Endothelial cell (in vitro differentiated cells): ENCODE measurements at regions not wholly inside any gene's neighbourhood (a gene's known extent, or its start where the extent isn't known, plus 50 kb on each side); places are given as distances from the start of the nearest gene placed in this dataset.
"Not testable (repeated sequence)": the region's sequence is repeated elsewhere in the genome, so short reads cannot be mapped to it uniquely, and the experiment has no call there.

ENCODE experiments used
- DNase-seq: peaks from one replicate; pipeline ENCODE4 v3.0.0; 2021; ENCODE audit warnings: low spot score
- H3K27ac Mint-ChIP-seq: one replicate; pipeline ENCODE4 v1.8.0; 2021; ENCODE audit warnings: mixed read lengths, inconsistent platforms; ENCODE audit not compliant: unreplicated experiment
- H3K27me3 Mint-ChIP-seq: one replicate; pipeline ENCODE4 v1.8.0; 2021; ENCODE audit warnings: mild to moderate bottlenecking, moderate library complexity, mixed read lengths, inconsistent platforms; ENCODE audit not compliant: unreplicated experiment
- H3K36me3 Mint-ChIP-seq: one replicate; pipeline ENCODE4 v1.8.0; 2021; ENCODE audit warnings: mild to moderate bottlenecking, low read depth, mixed read lengths, inconsistent platforms; ENCODE audit not compliant: unreplicated experiment
- H3K4me1 Mint-ChIP-seq: one replicate; pipeline ENCODE4 v1.8.0; 2021; ENCODE audit warnings: mild to moderate bottlenecking, mixed read lengths, inconsistent platforms; ENCODE audit not compliant: unreplicated experiment
- H3K4me3 Mint-ChIP-seq: one replicate; pipeline ENCODE4 v1.8.0; 2021; ENCODE audit warnings: mild to moderate bottlenecking, mixed read lengths, inconsistent platforms; ENCODE audit not compliant: unreplicated experiment
- H3K9me3 Mint-ChIP-seq: one replicate; pipeline ENCODE4 v1.8.0; 2021; ENCODE audit warnings: mixed read lengths, inconsistent platforms; ENCODE audit not compliant: unreplicated experiment
- TF ChIP-seq, protein P1 (sequence below): fragments of 200-600 bp; sonication (generic); IDR thresholded peaks from one replicate; pipeline ENCODE4 v1.5.0; 2021; ENCODE audit warnings: antibody characterized with exemption; ENCODE audit not compliant: unreplicated experiment

DNA sequence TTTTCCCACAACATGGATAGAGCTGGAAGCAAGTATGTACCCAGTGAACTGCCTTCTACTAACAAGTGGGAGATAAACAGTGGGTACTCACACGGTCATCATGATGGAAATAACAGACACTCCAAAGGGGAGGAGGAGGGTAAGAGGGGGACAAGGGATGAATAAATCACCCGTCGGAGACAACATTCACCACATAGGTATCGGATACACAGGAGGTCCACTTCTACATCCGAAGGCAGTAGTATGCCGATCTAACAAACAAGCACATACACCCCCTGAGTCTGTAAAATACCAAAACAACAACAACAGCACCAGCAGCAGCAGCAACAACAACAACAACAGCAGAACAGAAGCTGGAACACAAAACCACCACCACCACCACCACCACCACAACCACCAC lies 1943.2 kb upstream of the DEFB115 start:
- Mint-ChIP-seq H3K4me3 (no peak overlapping the region), H3K27me3 (peaks cover 29% of the 10 kb centered on the region), H3K36me3 (peaks cover 27% of the 10 kb centered on the region), H3K4me1 (no peaks in the 10 kb centered on the region), H3K9me3 (peaks cover 70% of the 10 kb centered on the region), H3K27ac (no peak overlapping the region)
- TF ChIP-seq, protein P1, sequence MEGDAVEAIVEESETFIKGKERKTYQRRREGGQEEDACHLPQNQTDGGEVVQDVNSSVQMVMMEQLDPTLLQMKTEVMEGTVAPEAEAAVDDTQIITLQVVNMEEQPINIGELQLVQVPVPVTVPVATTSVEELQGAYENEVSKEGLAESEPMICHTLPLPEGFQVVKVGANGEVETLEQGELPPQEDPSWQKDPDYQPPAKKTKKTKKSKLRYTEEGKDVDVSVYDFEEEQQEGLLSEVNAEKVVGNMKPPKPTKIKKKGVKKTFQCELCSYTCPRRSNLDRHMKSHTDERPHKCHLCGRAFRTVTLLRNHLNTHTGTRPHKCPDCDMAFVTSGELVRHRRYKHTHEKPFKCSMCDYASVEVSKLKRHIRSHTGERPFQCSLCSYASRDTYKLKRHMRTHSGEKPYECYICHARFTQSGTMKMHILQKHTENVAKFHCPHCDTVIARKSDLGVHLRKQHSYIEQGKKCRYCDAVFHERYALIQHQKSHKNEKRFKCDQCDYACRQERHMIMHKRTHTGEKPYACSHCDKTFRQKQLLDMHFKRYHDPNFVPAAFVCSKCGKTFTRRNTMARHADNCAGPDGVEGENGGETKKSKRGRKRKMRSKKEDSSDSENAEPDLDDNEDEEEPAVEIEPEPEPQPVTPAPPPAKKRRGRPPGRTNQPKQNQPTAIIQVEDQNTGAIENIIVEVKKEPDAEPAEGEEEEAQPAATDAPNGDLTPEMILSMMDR = no peak
- DNase-seq = no peak

DNA sequence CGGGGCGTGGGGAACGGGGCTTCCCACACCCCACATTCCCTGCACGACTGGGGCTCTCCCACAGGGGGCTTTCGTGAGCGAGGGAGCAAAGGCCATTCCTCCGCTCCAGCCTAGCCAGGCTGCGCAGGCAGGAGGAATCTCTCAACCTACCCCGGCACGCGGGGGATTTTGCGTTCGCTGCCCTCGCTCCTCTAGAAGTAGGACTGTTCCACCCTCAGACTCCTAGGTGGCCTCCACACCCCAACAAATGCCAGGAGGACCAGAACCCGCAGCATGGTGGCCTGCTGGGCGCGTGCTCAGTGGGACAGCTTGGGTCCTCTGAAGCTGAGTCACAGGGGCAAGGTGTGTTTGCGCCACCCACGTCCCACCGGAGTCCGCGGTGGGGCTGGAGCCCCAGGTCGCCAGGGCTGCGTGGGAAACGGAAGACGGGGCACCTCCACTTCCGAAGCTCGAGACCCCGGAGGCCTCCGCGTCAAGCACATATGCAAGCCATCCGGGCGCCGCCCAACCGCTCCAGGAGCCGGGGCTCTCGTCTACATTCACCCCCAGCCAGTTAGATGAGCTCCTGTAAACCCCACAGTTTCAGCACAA lies 1938.5 kb upstream of the DEFB115 start:
- no peak for DNase-seq
- Mint-ChIP-seq H3K36me3 (peaks cover 8% of the 10 kb centered on the region), H3K4me3 (no peak overlapping the region), H3K4me1 (no peaks in the 10 kb centered on the region), H3K27me3 (peaks cover 9% of the 10 kb centered on the region), H3K9me3 (peaks cover 40% of the 10 kb centered on the region), H3K27ac (no peak overlapping the region)
- TF ChIP-seq, protein P1 = no peak

DNA sequence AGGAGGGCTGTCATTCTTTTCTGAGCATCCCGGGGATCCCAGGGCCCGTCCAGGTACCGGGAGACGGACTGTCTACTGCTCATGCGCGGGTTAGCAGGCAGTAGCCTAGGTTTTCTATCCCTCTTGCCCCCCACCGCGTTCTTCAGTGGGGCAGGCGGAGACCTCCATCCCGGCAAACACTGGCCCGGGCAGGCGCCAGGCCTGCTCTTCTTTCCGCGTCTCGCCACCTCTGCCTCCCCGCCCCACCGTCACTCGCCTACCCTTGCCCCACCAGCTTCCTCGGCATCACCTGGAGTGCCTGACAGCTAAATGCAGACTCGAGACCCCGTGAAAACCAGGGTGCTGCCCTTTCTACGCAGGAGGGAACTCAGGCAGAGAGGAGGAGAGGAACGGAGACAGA lies 1937.7 kb upstream of the DEFB115 start:
- Mint-ChIP-seq H3K27ac (no peak overlapping the region), H3K9me3 (peaks cover 33% of the 10 kb centered on the region), H3K4me1 (no peaks in the 10 kb centered on the region), H3K36me3 (peaks cover 5% of the 10 kb centered on the region), H3K27me3 (peaks cover 2% of the 10 kb centered on the region), H3K4me3 (no peak overlapping the region)
- TF ChIP-seq, protein P1 = no peak
- DNase-seq = no peak

DNA sequence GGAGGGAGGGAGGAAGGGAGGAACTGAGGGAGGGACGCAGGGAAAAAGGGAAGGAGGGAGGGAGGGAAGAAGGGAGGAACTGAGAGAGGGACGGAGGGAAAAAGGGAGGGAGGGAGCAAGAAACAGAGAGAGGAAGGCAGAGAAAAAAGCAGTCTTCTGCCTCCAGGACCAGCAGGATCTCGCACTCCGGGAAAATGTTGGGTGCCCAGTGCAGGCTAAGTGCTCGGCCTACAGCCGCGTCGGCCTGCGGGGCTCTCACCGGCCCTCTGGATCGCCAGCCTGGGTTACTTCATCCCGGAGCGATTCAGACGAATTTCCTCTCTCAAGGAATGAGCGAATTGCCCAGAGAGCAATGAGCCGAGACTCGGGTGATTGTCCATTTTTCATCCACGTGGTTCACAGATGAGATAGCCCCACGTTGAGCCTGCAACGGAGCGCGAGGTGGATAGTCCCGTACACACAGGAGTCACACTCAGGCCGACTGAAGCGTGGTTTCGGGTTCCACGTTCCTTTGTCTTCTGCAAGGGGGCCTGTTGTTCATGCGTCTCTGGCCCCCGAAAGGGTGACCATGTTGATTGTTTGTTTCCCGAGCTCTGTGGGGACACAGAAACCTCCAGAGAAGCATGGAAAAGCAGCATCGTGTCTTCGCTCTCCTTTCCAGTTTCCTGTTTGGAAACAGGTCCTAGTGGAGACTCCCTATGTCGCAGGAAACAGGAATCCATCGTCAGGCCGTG lies 1937.1 kb upstream of the DEFB115 start:
- H3K4me3 Mint-ChIP-seq, DNase-seq, H3K36me3 Mint-ChIP-seq, H3K27me3 Mint-ChIP-seq, H3K4me1 Mint-ChIP-seq, H3K27ac Mint-ChIP-seq: not testable (repeated sequence)
- peaks cover 33% of the 10 kb centered on the region for H3K9me3 Mint-ChIP-seq

DNA sequence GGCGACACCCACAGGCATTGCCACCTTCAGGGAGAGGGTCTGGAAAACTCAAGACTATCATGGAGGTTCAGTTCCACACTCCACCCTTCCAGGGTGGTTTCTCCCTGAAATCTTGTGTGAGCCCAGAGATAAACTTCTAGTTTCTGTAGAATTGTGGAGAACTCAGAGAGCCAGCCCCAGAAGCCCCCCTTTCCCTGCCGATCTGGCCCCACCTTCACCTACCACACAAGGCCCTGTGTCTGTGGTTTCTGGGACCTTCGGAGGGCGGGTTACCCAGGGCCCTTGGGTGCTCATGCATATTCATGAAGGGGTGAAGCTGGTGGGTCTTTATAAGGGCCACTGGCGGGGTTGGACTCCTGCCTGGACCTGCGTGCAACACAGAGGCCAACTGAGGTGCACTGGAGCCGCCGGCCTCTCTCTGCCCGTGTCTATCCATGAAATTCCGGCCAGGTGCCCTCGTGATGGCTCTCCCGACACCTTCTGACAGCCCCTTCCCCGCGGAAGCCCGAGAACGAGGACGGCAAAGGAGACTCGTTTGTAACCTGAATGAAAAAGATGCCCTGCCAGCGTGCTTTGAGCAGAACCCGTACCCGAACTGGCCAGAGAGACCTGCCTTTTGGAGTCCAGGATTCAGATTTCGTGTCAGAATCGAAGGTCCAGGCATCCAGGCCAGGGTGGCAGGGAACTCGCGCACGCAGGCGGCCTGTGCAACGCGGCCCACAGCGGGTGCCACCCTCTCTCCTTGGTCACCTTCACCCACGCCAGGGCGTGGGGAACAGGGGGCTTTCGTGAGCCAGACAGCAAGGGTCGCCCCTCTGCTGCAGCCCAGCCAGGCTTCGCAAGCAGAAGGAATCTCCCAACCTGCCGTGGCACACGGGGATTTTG lies 1933.6 kb upstream of the DEFB115 start:
- Mint-ChIP-seq H3K27me3 (peaks cover 22% of the 10 kb centered on the region), H3K36me3 (peaks cover 26% of the 10 kb centered on the region), H3K9me3 (peaks cover 35% of the 10 kb centered on the region)
- not testable (repeated sequence) for H3K4me1 Mint-ChIP-seq, H3K4me3 Mint-ChIP-seq, H3K27ac Mint-ChIP-seq, DNase-seq

DNA sequence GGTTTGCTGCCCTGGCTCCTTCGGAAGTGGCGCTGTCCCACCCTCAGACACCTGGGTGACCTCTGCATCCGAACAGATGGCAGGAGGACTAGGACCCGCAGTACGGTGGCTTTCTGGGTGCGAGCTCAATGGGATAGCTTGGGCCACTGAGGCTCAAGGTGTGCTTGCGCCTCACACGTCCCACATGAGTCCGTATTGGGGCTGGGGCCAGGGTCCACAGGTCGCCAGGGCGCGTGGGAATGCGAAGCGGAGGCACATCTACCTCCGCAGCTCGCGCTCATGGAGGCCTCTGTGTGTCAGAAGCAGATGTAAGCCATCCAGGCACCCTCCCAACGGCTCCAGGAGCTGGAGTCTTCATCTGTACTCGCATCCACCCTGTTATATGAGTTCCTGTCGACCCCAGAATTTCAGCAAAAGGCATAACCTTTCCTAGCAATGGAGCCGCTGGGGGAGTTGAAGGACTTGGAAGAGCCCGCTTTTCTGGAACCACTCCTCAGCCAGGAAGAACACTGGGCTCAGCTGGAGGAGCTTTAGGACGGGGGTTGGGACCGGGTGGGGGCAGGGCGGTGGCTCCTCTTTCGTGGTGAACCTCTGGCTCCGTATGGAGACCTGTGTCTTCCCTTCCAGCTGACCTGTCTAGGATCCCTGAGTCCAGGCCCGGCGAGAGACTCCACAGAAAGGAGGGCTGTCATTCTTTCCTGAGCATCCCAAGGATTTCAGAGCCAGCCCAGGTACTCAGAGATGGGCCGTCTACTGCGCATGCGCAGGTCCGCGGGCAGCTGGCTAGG lies 1932.8 kb upstream of the DEFB115 start:
- H3K27ac Mint-ChIP-seq, H3K4me1 Mint-ChIP-seq, DNase-seq, H3K4me3 Mint-ChIP-seq: not testable (repeated sequence)
- peaks cover 26% of the 10 kb centered on the region for H3K36me3 Mint-ChIP-seq
- peaks cover 22% of the 10 kb centered on the region for H3K27me3 Mint-ChIP-seq
- H3K9me3 Mint-ChIP-seq = peaks cover 39% of the 10 kb centered on the region
